CD1c-positive myeloid dendritic cell (primary cell): ENCODE measurements at regions not wholly inside any gene's neighbourhood (a gene's known extent, or its start where the extent isn't known, plus 50 kb on each side); places are given as distances from the start of the nearest gene placed in this dataset.

Source experiments
- DNase-seq: peaks from one replicate; pipeline ENCODE4 v3.0.0-alpha.2; 2016; ENCODE audit errors: extremely low spot score

DNA sequence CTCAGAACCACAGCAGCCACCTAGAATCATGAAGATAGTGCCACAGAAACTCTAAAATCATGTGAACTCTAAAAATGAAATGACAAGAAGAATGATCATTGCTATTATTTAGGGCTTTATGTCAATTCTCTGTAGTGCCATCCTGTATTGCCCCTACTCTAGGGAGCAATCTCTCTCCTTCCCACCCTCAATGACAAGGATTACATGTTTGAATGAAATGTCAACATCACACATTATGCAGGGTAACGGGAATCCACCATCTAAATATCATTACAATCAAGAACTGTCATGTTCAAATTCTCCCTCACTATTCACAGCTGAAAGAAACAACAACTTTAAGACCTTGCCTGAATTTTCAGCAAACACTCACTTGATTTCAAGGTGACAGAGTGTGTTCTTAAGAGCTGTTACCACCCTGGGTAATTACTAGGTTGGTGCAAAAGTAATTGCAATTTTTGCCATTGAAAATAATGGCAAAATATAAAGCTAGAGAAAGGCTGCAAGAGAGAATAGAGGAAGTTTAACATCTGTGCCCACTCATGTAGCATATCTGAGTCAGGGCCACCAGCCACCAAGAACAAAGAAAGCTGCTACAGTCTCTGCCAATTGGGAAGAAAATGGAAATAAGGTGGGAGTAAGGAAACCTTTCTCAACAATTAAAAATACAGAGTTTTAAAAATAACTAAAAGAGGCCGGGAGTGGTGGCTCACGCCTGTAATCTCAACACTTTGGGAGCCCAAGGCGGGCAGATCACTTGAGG lies 112.8 kb upstream of the PSMD7 start:
- no peak for DNase-seq

GRCh38 chr16:74169687-74170376 lies 126.8 kb upstream of the PSMD7 start:
- DNase-seq, result no peak

- DNase-seq, result no peak
These were observed 127.5 kb upstream of the PSMD7 start for GRCh38 chr16:74169066-74169465.

DNA sequence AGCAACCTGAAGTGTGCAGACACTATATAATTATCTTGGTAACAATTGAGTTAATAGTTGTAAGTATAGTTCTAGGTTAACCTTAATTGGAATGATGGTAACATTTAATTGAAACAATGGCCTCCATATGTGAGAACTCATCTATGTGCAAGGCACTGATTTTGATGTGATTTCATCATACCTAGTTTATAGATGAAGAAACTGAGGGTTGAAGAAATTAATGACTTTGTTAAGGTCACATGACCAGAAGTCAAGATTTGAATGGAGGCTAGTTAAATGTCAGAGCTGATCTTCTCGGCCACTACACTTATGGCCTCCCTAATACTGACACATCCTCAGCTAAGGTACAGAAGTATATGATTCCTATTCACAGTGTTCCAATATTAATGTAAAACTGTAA lies 128.2 kb upstream of the PSMD7 start:
- DNase-seq, result no peak

- no peak for DNase-seq
These were observed 130.2 kb upstream of the PSMD7 start for GRCh38 chr16:74166456-74166855.

GRCh38 chr16:74165566-74166080 lies 131.0 kb upstream of the PSMD7 start:
- DNase-seq, result no peak

DNA sequence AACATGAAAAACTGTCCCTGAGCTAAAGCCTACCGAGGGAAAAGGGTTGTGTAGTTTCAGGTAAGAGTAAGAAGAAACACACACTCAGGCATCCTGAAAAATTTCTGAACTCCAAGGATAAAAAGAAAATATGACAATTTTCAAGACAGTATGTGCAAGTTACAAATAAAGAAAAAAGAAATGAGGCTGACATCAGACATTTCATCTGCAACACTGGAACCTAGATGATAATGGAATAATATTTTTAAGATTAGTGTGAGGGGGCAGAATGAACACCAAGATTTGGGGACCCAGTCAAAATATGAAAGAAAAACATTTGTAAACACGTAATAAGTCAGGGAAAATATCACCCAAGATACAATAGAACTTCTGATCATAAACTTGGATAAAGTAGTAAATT lies 135.9 kb upstream of the PSMD7 start:
- no peak for DNase-seq

GRCh38 chr16:74153773-74154172 lies 142.8 kb upstream of the PSMD7 start:
- DNase-seq, result no peak

- DNase-seq, result no peak
These were observed 150.0 kb upstream of the PSMD7 start for GRCh38 chr16:74146643-74147042.

DNA sequence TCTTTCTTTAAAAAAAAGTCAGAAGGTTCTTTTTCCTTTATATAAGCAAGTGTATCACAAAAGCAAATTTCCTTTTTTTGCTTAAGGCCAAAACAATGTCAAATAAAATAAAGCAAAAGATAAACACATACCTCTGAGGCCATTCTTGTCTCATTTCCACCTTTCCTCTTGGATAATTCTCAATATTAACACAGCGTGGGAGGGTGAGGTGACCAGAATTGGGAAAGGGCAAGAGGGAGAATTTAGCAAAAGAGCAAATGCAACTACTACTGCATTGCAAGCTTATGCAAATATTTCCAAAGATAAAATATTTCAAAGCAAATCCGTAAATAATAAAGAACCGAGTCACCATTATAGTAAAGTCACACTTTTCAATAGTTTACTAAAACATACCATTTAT lies 153.4 kb upstream of the PSMD7 start:
- no peak for DNase-seq

GRCh38 chr16:74141015-74141414 lies 155.6 kb upstream of the PSMD7 start:
- DNase-seq, result no peak

DNA sequence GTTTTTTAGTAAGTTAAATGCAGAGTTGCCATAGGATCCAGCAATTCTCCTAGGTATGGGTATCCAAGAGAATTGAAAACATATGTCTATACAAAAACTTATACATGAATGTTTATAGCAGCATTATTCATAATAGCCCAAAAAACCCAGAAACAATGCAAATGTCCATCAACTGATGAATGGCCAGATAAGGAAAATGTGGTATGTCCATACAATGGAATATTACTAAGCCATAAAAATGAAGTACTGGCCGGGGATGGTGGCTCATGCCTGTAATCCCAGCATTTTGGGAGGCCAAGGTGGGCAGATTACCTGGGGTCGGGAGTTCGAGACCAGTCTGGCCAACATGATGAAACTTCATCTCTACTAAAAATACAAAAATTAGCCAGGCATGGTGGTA lies 156.1 kb upstream of the PSMD7 start:
- no peak for DNase-seq

DNA sequence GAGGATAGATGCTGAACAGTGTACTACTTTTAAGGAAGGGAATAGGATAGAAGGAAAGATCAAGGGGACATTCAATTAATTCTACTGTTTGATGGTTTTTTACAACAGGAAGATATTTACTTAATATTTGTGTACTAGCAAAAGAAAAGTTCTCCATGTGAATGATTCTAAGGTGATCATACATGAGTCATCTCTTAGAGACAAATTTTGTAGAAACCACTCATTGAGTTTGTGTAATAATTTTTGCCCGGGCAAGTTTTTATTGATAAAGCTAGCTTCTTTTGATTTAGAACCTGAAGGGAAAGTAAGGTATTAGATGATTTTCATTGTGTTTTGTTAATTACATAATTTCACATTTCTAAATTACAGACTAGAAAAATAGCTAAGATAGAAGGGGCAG lies 172.8 kb upstream of the PSMD7 start:
- no peak for DNase-seq

GRCh38 chr16:74123195-74123594 lies 173.4 kb upstream of the PSMD7 start:
- no peak for DNase-seq

DNA sequence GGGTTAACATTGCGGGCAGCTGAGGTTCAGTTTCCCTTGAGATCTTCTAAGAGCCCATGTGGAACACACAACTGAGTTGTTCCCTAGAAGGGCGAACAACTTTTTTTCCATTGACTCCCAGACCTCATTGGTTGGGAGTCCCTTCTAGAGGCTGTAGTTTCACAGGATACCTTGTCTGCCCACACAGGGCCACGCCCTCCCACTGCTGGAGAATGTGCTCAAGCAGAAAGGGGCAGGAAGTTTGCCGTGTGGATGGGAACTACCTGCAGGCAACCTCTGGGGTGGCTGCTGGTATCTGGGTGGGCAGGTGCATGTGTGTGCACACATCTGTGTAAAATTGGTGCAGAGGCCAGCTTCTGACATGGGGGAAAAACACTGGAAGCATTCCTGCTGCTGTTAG lies 178.8 kb upstream of the PSMD7 start:
- no peak for DNase-seq

DNA sequence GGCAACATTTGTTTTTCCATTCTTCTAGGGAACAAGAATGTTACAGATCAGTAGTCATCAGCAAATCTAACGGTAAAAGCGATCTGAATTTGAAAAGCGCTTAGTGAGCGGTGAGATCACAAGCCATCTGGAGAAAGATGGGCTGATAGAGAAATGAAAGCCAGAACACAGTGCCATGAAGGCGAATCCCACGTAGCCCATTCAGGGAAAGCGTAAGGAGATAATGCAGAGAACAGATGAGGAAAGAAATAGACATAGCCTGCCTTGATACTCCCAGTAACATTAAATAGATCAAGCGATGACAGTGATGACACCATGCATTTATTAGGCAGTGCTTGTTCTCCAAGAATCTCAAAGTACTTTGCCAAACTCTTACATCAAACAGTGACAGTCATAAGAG lies 183.1 kb upstream of the PSMD7 start:
- no peak for DNase-seq

GRCh38 chr16:74111456-74111982 lies 185.1 kb upstream of the PSMD7 start:
- DNase-seq, result no peak

GRCh38 chr16:74107795-74108610 lies 188.6 kb upstream of the PSMD7 start:
- DNase-seq, result peak; percentile 77

DNA sequence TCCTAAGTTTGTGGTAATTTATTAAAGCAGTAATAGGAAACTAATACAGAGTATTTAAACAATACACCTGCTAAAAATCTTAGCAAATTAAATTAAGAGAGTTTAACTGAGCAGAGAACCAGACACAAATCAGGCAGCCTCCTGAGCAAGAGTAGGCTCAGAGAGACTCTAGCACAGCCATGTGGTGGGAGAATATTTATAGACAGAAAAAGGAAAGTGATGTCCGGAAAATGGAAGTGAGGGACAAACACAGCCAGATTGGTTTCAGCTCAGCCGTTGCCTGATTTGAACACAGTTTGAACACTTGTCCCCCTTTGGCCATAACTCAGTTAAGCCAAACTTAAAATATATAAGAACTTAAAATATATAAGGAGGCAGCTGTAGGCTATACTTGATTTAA lies 192.6 kb upstream of the PSMD7 start:
- no peak for DNase-seq

GRCh38 chr16:74101379-74102137 lies 195.1 kb upstream of the PSMD7 start:
- no peak for DNase-seq
